Gastrocnemius medialis (tissue), 4 donors: ENCODE measurements at regions not wholly inside any gene's neighbourhood (a gene's known extent, or its start where the extent isn't known, plus 50 kb on each side); places are given as distances from the start of the nearest gene placed in this dataset.

Experiments
- POLR2A ChIP-seq, 2 donors: fragments of 450-650 bp; IDR thresholded peaks; one replicate each; pipeline ENCODE4 v1.6.1; 2017; ENCODE audit warnings: antibody characterized with exemption in 2 of 2, mild to moderate bottlenecking in 2 of 2, moderate library complexity in 2 of 2
- TF ChIP-seq, protein P1 (sequence below), 5 experiments: fragments of 450-650 bp in 3 of 5; fragments of 200-600 bp in 2 of 5; sonication (generic) in 2 of 5; IDR thresholded peaks in 4 of 5; conservative IDR thresholded peaks in 1 of 5; 1 replicate in 4 of 5; 2 replicates in 1 of 5; pipeline ENCODE4 v1.5.1; 2016 to 2019; ENCODE audit warnings: antibody characterized with exemption in 5 of 5, mild to moderate bottlenecking in 3 of 5, moderate library complexity in 3 of 5

DNA sequence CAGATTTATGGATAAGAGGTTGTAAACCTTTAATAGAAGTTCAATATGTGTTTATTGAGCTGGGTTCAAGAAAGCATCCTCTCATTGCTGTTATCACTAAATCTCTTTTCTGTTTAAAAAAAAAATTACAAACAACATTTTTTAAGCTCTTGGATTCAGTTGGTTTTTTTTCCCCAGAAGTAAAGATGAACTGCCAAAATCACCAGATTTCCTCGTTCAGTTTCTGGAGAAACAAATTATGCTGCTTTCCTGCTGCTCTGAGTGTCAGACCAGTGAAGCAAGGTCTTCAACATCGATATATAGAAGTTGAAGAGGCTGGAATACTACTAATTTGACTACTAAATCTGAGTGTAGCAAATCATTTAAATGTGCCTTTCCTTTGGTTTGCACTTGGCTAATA is 352.1 kb upstream of the IRAK1BP1 start:
- TF ChIP-seq, protein P1, sequence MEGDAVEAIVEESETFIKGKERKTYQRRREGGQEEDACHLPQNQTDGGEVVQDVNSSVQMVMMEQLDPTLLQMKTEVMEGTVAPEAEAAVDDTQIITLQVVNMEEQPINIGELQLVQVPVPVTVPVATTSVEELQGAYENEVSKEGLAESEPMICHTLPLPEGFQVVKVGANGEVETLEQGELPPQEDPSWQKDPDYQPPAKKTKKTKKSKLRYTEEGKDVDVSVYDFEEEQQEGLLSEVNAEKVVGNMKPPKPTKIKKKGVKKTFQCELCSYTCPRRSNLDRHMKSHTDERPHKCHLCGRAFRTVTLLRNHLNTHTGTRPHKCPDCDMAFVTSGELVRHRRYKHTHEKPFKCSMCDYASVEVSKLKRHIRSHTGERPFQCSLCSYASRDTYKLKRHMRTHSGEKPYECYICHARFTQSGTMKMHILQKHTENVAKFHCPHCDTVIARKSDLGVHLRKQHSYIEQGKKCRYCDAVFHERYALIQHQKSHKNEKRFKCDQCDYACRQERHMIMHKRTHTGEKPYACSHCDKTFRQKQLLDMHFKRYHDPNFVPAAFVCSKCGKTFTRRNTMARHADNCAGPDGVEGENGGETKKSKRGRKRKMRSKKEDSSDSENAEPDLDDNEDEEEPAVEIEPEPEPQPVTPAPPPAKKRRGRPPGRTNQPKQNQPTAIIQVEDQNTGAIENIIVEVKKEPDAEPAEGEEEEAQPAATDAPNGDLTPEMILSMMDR (IDR thresholded peaks at IDR 0.05 in 4 of 5, conservative IDR thresholded peaks at IDR 0.05 in 1 of 5), result no peak
- TF ChIP-seq POLR2A (IDR thresholded peaks at IDR 0.05), result no peak
